Right atrium auricular region (tissue), 2 donors: ENCODE measurements at regions not wholly inside any gene's neighbourhood (a gene's known extent, or its start where the extent isn't known, plus 50 kb on each side); places are given as distances from the start of the nearest gene placed in this dataset.

Experiments
- DNase-seq: peaks from one replicate; pipeline ENCODE4 v3.0.0-alpha.2; 2019; ENCODE audit warnings: low spot score
- H3K27ac ChIP-seq, 2 donors: fragments of 200-600 bp; sonication (generic); 1 replicate in 1 of 2; 2 replicates in 1 of 2; pipeline ENCODE4 v1.5.1; 2016 to 2019
- H3K27me3 ChIP-seq, 2 donors: fragments of 200-600 bp; sonication (generic); one replicate each; pipeline versions ENCODE4 v1.5.1 to v1.6.0; 2017 to 2019
- H3K36me3 ChIP-seq: fragments of 200-600 bp; sonication (generic); one replicate; pipeline ENCODE4 v1.5.1; 2016
- H3K4me1 ChIP-seq, 2 donors: fragments of 200-600 bp; sonication (generic); one replicate each; pipeline versions ENCODE4 v1.5.1 to v1.6.0; 2017 to 2019
- H3K4me3 ChIP-seq, 2 donors: fragments of 200-600 bp; sonication (generic); 1 replicate in 1 of 2; 2 replicates in 1 of 2; pipeline ENCODE4 v1.5.1; 2017 to 2019; ENCODE audit warnings: mild to moderate bottlenecking in 1 of 2, moderate library complexity in 1 of 2
- H3K9me3 ChIP-seq, 2 donors: fragments of 200-600 bp; sonication (generic); one replicate each; pipeline ENCODE4 v1.5.1; 2019
- TF ChIP-seq, protein P1 (sequence below), 2 donors: fragments of 200-600 bp; sonication (generic); IDR thresholded peaks; one replicate each; pipeline ENCODE4 v1.5.1; 2019; ENCODE audit warnings: antibody characterized with exemption in 2 of 2

DNA sequence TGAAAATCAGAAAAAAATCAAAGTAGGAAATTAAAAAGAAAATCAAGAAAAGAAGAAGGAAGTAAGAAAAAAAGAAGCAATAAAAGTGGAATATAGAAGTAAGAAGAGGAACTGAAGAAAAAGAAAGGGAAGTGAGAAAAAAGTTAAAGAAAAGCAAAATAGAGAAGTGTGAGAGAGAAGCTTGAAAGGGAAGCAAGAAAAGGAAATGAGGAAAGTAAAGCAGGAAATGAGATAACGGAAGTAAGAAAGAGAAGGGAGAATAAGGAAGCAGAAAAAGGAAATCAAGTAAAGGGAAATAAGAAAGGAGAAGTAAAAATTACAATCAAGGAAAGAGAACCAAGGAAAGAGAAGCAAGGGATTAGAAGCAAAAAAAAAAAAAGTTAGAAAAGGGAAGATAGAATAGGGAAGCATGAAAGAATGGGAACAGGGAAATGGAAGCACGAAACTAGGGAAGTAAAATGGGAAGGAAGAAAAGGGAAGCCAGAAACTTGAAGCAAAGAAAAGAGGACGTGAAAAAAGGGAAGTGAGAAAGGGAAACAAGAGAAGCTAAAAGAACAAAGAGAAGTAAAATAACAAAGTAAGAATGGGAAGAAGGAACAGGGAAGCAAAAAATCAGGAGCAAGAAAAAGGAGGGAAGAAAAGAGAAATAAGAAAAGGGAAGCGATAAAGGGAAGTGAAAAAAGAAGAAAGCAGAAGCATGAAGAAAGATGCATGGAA is 243.3 kb upstream of the NCKAP5 start:
- Histone ChIP-seq H3K27ac (no peak overlapping the region), H3K4me3 (no peak overlapping the region), H3K36me3 (no peaks in the 10 kb centered on the region), H3K9me3 (no peaks in the 10 kb centered on the region), H3K4me1 (no peaks in the 10 kb centered on the region), H3K27me3 (no peaks in the 10 kb centered on the region)
- TF ChIP-seq, protein P1, sequence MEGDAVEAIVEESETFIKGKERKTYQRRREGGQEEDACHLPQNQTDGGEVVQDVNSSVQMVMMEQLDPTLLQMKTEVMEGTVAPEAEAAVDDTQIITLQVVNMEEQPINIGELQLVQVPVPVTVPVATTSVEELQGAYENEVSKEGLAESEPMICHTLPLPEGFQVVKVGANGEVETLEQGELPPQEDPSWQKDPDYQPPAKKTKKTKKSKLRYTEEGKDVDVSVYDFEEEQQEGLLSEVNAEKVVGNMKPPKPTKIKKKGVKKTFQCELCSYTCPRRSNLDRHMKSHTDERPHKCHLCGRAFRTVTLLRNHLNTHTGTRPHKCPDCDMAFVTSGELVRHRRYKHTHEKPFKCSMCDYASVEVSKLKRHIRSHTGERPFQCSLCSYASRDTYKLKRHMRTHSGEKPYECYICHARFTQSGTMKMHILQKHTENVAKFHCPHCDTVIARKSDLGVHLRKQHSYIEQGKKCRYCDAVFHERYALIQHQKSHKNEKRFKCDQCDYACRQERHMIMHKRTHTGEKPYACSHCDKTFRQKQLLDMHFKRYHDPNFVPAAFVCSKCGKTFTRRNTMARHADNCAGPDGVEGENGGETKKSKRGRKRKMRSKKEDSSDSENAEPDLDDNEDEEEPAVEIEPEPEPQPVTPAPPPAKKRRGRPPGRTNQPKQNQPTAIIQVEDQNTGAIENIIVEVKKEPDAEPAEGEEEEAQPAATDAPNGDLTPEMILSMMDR (IDR thresholded peaks at IDR 0.05) = no peak
- no peak for DNase-seq

GRCh38 chr2:133812826-133813617 is 244.8 kb upstream of the NCKAP5 start:
- H3K27me3 ChIP-seq = no peaks in the 10 kb centered on the region
- H3K27ac ChIP-seq = no peak overlapping the region
- peaks cover 0 to 6% of the 10 kb centered on the region in 2 donors for H3K4me1 ChIP-seq
- H3K9me3 ChIP-seq = no peaks in the 10 kb centered on the region
- DNase-seq = no peak
- TF ChIP-seq, protein P1 (IDR thresholded peaks at IDR 0.05) = no peak
- H3K36me3 ChIP-seq = no peaks in the 10 kb centered on the region
- no peak overlapping the region for H3K4me3 ChIP-seq

GRCh38 chr2:133814890-133815289 is 246.6 kb upstream of the NCKAP5 start:
- no peak for DNase-seq
- Histone ChIP-seq H3K36me3 (no peaks in the 10 kb centered on the region), H3K27me3 (no peaks in the 10 kb centered on the region), H3K27ac (no peak overlapping the region), H3K4me3 (no peak overlapping the region), H3K4me1 (peaks cover 0 to 12% of the 10 kb centered on the region in 2 donors), H3K9me3 (no peaks in the 10 kb centered on the region)
- TF ChIP-seq, protein P1 (IDR thresholded peaks at IDR 0.05) = no peak

DNA sequence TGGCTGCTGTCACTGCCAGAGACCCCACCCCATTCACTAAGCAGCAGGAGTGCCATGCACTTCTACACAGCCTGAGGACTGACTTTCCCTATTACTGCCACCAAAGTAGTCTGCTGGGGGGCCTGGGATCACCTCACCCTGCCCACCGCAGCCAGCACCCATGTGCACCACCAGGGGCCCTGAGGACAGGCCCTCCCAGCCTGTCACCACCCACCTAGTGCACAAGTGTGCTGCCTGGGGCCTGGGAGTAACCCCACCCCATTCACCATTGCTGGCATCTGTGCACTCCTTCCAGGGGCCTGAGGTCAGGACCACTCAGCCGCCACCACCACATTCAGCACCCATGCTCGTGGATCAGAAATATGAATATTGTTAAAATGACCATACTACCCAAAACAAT is 247.8 kb upstream of the NCKAP5 start:
- DNase-seq = no peak
- Histone ChIP-seq H3K27me3 (no peaks in the 10 kb centered on the region), H3K27ac (no peak overlapping the region), H3K9me3 (no peaks in the 10 kb centered on the region), H3K36me3 (no peaks in the 10 kb centered on the region), H3K4me1 (peaks cover 0 to 12% of the 10 kb centered on the region in 2 donors), H3K4me3 (no peak overlapping the region)
- TF ChIP-seq, protein P1 (IDR thresholded peaks at IDR 0.05) = no peak

GRCh38 chr2:133817680-133818566 is 249.7 kb upstream of the NCKAP5 start:
- no peaks in the 10 kb centered on the region for H3K9me3 ChIP-seq
- DNase-seq = no peak
- TF ChIP-seq, protein P1 (IDR thresholded peaks at IDR 0.05) = no peak
- H3K4me1 ChIP-seq = peaks cover 0 to 12% of the 10 kb centered on the region in 2 donors
- no peaks in the 10 kb centered on the region for H3K36me3 ChIP-seq
- H3K27me3 ChIP-seq = no peaks in the 10 kb centered on the region
- H3K4me3 ChIP-seq = no peak overlapping the region
- peak overlapping the region in 1 of 2 donors; percentile 27 for H3K27ac ChIP-seq
